Spleen (tissue), 11 donors: ENCODE measurements at regions not wholly inside any gene's neighbourhood (a gene's known extent, or its start where the extent isn't known, plus 50 kb on each side); places are given as distances from the start of the nearest gene placed in this dataset.

ENCODE experiments used
- DNase-seq: peaks from one replicate; pipeline ENCODE4 v3.0.0-alpha.2; 2020
- H3K27ac ChIP-seq, 8 donors: fragments of 200-600 bp; sonication (generic) in 7 of 8; 1 replicate in 4 of 8; 2 replicates in 4 of 8; pipeline versions ENCODE4 v1.5.0 to v1.8.0; 2016 to 2021; ENCODE audit warnings: inconsistent platforms in 4 of 8, mild to moderate bottlenecking in 4 of 8, moderate library complexity in 1 of 8
- H3K27me3 ChIP-seq, 7 donors: fragments of 200-600 bp; sonication (generic) in 6 of 7; replicated peaks in 1 of 7; 1 replicate in 4 of 7; 2 replicates in 3 of 7; pipeline versions ENCODE4 v1.5.0 to v1.8.0; 2016 to 2021; ENCODE audit warnings: inconsistent platforms in 3 of 7, mild to moderate bottlenecking in 1 of 7
- H3K36me3 ChIP-seq, 6 donors: fragments of 200-600 bp; sonication (generic) in 5 of 6; 1 replicate in 4 of 6; 2 replicates in 2 of 6; pipeline versions ENCODE4 v1.5.0 to v1.8.0; 2016 to 2021; ENCODE audit warnings: inconsistent platforms in 2 of 6
- H3K4me1 ChIP-seq, 6 donors: fragments of 200-600 bp; sonication (generic) in 5 of 6; 1 replicate in 3 of 6; 2 replicates in 3 of 6; pipeline versions ENCODE4 v1.5.0 to v1.8.0; 2016 to 2021; ENCODE audit warnings: inconsistent platforms in 3 of 6
- H3K4me3 ChIP-seq, 8 donors: fragments of 200-600 bp; sonication (generic) in 7 of 8; 1 replicate in 4 of 8; 2 replicates in 4 of 8; pipeline versions ENCODE4 v1.5.0 to v1.8.0; 2016 to 2021; ENCODE audit warnings: inconsistent platforms in 4 of 8, mild to moderate bottlenecking in 4 of 8, moderate library complexity in 2 of 8
- H3K9me3 ChIP-seq, 8 donors: fragments of 200-600 bp; sonication (generic) in 7 of 8; 1 replicate in 4 of 8; 2 replicates in 4 of 8; pipeline versions ENCODE4 v1.5.0 to v1.8.0; 2016 to 2021; ENCODE audit warnings: inconsistent platforms in 4 of 8
- POLR2A ChIP-seq, 3 donors: fragments of 450-650 bp; IDR thresholded peaks; one replicate each; pipeline ENCODE4 v1.5.1; 2017; ENCODE audit warnings: antibody characterized with exemption in 3 of 3, mild to moderate bottlenecking in 1 of 3
- POLR2AphosphoS5 ChIP-seq, 3 donors: sonication (generic); formaldehyde crosslinking; IDR thresholded peaks; one replicate each; pipeline ENCODE4 v1.5.1; 2017; ENCODE audit warnings: antibody characterized with exemption in 3 of 3
- WGBS, 5 donors: extraction: QIAGEN DNeasy Blood & Tissue Kit in 3 of 5; methylation state at CpG; one replicate each; pipeline versions ENCODE4 v1.1.5 to v1.1.7; 2013 to 2018; 5-methylcytosine and 5-hydroxymethylcytosine counted together
- intact Hi-C: fragments of 100-400 bp; cut with DNase I; formaldehyde crosslinking; loops from one replicate; pipeline ENCODE4 v1.15.0; 2023; ENCODE audit warnings: low total_unique reads
- TF ChIP-seq, protein P1 (sequence below), 11 experiments: fragments of 200-600 bp in 7 of 11; fragments of 450-650 bp in 4 of 11; sonication (generic) in 4 of 11; IDR thresholded peaks in 8 of 11; conservative IDR thresholded peaks in 3 of 11; 1 replicate in 7 of 11; 2 replicates in 4 of 11; pipeline versions ENCODE4 v1.4.0 to v1.8.0; 2016 to 2021; ENCODE audit warnings: antibody characterized with exemption in 11 of 11, inconsistent platforms in 4 of 11, mild to moderate bottlenecking in 1 of 11
- donor health status: healthy with polysubstance abuse.
- donor health status: DM: no; HTN: no; CAD: no; lungs with moderate emphysema.
- donor health status: DM: no; HTN: no; CAD: no.
- donor health status: Bipolar disorder and iron deficiency.
- donor health status: healthy.
- donor health status: DM: no; HTN: no; CAD: no.
- donor health status: DM: yes; HTN: yes; CAD: no.

DNA sequence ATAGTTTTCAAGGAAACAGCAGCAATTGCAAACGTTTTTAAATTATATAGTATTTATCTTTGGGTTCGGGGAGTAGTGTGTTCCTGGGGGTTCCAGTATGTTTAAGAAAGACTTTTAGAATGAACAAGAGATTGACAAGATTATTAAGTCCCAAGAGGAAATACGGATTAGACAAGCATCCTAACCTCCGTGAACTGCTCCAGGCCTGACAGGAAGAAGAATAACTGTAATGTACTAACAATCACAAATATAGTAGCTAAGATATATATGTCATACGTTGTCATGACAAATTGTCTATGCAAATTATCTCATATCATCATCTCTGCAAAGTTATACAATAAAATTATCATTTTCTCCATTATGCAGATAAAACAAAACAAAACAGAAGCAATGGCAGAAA, 1397.2 kb downstream of the MRPL39 start:
- WGBS, 5 donors: 74 to 84% (median 76%) methylated on average over 5 of the region's 5 CpGs
- H3K27me3 ChIP-seq: no peaks in the 10 kb centered on the region
- intact Hi-C loops: no loop called here
- no peak for DNase-seq
- H3K4me1 ChIP-seq: no peaks in the 10 kb centered on the region
- no peak overlapping the region for H3K27ac ChIP-seq
- no peaks in the 10 kb centered on the region for H3K36me3 ChIP-seq
- TF ChIP-seq POLR2A (IDR thresholded peaks at IDR 0.05) (no peak), POLR2AphosphoS5 (IDR thresholded peaks at IDR 0.05) (no peak)
- TF ChIP-seq, protein P1, sequence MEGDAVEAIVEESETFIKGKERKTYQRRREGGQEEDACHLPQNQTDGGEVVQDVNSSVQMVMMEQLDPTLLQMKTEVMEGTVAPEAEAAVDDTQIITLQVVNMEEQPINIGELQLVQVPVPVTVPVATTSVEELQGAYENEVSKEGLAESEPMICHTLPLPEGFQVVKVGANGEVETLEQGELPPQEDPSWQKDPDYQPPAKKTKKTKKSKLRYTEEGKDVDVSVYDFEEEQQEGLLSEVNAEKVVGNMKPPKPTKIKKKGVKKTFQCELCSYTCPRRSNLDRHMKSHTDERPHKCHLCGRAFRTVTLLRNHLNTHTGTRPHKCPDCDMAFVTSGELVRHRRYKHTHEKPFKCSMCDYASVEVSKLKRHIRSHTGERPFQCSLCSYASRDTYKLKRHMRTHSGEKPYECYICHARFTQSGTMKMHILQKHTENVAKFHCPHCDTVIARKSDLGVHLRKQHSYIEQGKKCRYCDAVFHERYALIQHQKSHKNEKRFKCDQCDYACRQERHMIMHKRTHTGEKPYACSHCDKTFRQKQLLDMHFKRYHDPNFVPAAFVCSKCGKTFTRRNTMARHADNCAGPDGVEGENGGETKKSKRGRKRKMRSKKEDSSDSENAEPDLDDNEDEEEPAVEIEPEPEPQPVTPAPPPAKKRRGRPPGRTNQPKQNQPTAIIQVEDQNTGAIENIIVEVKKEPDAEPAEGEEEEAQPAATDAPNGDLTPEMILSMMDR (IDR thresholded peaks at IDR 0.05 in 8 of 11, conservative IDR thresholded peaks at IDR 0.05 in 3 of 11): no peak
- no peak overlapping the region for H3K4me3 ChIP-seq
- peaks cover 0 to 21% (median 15%) of the 10 kb centered on the region in 8 donors for H3K9me3 ChIP-seq

DNA sequence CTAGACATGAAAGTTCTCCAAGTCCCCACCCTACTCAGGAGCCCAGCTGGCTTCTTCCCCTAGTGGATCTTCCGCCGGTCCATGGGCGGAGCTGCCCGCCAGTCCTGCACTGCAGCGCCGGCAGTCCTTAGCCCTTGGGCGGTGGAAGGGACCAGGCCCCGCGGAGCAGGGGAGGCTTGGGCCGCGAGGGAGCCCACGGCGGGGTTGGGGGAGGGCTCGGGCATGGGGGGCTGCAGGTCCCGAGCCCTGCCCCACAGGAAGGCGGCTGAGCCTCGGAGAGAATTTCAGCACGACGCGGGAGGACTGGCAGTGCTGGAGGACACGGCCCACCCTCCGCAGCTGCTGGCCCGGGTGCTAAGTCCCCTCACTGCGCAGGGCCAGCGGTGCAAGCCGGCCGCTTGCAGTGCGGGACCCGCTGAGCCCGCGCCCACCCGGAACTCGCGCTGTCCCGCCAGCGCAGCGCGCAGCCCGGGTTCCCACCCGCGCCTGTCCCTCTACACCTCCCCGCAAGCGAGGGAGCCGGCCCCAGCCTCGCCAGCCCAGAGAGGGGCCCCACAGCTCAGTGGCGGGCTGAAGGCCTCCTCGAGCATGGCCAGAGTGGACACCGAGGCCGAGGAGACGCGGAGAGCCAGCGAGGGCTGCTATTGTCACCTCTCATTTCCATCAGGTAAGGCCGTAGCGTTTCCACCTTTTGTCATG, 1398.6 kb downstream of the MRPL39 start:
- Histone ChIP-seq H3K36me3 (no peaks in the 10 kb centered on the region), H3K4me1 (no peaks in the 10 kb centered on the region), H3K4me3 (no peak overlapping the region), H3K9me3 (peaks cover 0 to 21% (median 15%) of the 10 kb centered on the region in 8 donors), H3K27ac (no peak overlapping the region), H3K27me3 (no peaks in the 10 kb centered on the region)
- intact Hi-C loops: no loop called here
- TF ChIP-seq POLR2AphosphoS5 (IDR thresholded peaks at IDR 0.05): no peak
- TF ChIP-seq, protein P1 (IDR thresholded peaks at IDR 0.05 in 8 of 11, conservative IDR thresholded peaks at IDR 0.05 in 3 of 11): no peak
- TF ChIP-seq POLR2A (IDR thresholded peaks at IDR 0.05): no peak
- 94% methylated on average over 22 to 54 of the region's 54 CpGs for WGBS, 5 donors
- peak; percentile 71 for DNase-seq

DNA sequence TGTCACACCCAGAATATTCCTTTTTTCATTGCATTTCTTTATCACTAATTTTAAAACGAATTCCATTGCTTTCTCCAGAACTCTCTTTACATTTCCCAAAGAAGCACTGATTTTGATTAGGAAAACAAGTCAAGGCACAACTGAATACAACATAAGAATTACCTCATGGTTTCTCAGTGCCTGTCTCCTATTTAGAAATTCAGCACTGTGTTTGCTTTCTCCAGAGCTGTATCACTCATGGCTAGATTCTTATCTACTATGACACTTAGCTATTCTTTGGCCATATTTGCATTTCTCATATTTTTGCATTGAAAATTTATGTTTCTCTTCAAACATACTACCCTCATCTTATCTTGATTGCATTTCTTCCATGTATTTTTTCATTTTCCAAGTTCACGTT, 1402.0 kb downstream of the MRPL39 start:
- no peak overlapping the region for H3K4me3 ChIP-seq
- intact Hi-C loops: no loop called here
- WGBS, 5 donors: 58 to 73% (median 65%) methylated on average over 2 of the region's 2 CpGs

DNA sequence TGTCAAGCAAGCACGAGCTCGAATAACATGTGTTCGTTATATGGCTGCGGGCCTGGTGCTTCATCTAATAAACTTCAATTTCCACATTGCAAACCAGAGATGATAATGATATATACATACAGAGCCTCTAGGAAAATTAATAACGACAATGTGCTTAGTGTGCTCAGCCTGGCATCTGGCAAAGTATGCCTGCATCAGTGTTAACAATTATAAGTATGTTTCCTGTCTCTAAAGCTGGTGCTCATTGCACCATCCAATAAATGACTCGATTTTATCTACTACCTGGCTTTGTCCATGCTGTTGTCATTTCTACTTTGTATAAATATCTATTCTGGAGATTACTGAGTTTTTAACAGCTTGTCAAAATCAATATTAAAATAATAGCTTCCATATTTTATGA, 1402.6 kb downstream of the MRPL39 start:
- H3K27ac ChIP-seq: no peak overlapping the region
- no peaks in the 10 kb centered on the region for H3K36me3 ChIP-seq
- no peaks in the 10 kb centered on the region for H3K4me1 ChIP-seq
- WGBS, 5 donors: 82 to 90% (median 88%) methylated on average over 6 of the region's 6 CpGs
- H3K4me3 ChIP-seq: no peak overlapping the region
- no peak for DNase-seq
- no peaks in the 10 kb centered on the region for H3K27me3 ChIP-seq
- H3K9me3 ChIP-seq: peaks cover 0 to 19% (median 15%) of the 10 kb centered on the region in 8 donors
- intact Hi-C loops: no loop called here
- TF ChIP-seq, protein P1 (IDR thresholded peaks at IDR 0.05 in 8 of 11, conservative IDR thresholded peaks at IDR 0.05 in 3 of 11): no peak
- TF ChIP-seq POLR2A (IDR thresholded peaks at IDR 0.05) (no peak), POLR2AphosphoS5 (IDR thresholded peaks at IDR 0.05) (no peak)

More for the DNA sequence above, 1402.0 kb downstream of the MRPL39 start:
- no peaks in the 10 kb centered on the region for H3K36me3 ChIP-seq
- H3K9me3 ChIP-seq: peaks cover 0 to 21% (median 15%) of the 10 kb centered on the region in 8 donors
- no peak for DNase-seq
- H3K27me3 ChIP-seq: no peaks in the 10 kb centered on the region
- no peaks in the 10 kb centered on the region for H3K4me1 ChIP-seq
- H3K27ac ChIP-seq: no peak overlapping the region
- TF ChIP-seq POLR2A (IDR thresholded peaks at IDR 0.05): no peak
- TF ChIP-seq POLR2AphosphoS5 (IDR thresholded peaks at IDR 0.05): no peak
- TF ChIP-seq, protein P1 (IDR thresholded peaks at IDR 0.05 in 8 of 11, conservative IDR thresholded peaks at IDR 0.05 in 3 of 11): no peak
